CD14-positive monocyte (primary cell): ENCODE measurements at regions not wholly inside any gene's neighbourhood (a gene's known extent, or its start where the extent isn't known, plus 50 kb on each side); places are given as distances from the start of the nearest gene placed in this dataset.
"Not testable (repeated sequence)": the region's sequence is repeated elsewhere in the genome, so short reads cannot be mapped to it uniquely, and the experiment has no call there.

ENCODE experiments used
- DNase-seq, 3 donors: peaks; one replicate each; pipeline ENCODE4 v3.0.0-alpha.2; 2011 to 2022
- H2AFZ ChIP-seq: 2 replicates; pipeline ENCODE4 v1.6.0; 2012; ENCODE audit warnings: mild to moderate bottlenecking, low read depth, low read length, inconsistent platforms; ENCODE audit not compliant: insufficient read depth, poor library complexity, severe bottlenecking
- H3K27ac ChIP-seq, 2 donors: 1 replicate in 1 of 2; 2 replicates in 1 of 2; pipeline ENCODE4 v1.5.1; 2012 to 2013; ENCODE audit warnings: low read length in 2 of 2, control low read depth in 1 of 2, inconsistent platforms in 1 of 2, low read depth in 1 of 2, mild to moderate bottlenecking in 1 of 2
- H3K27me3 ChIP-seq, 2 donors: one replicate each; pipeline versions ENCODE4 v1.6.0 to v1.6.1; 2011 to 2013; ENCODE audit warnings: low read length in 2 of 2; ENCODE audit not compliant: control insufficient read depth in 2 of 2, insufficient read depth in 2 of 2
- H3K36me3 ChIP-seq, 2 donors: replicated peaks in 1 of 2; 1 replicate in 1 of 2; 2 replicates in 1 of 2; pipeline versions ENCODE4 v1.5.1 to v1.6.1; 2012 to 2013; ENCODE audit warnings: low read length in 2 of 2, control low read depth in 1 of 2, inconsistent platforms in 1 of 2, mild to moderate bottlenecking in 1 of 2; ENCODE audit not compliant: insufficient read depth in 2 of 2, control insufficient read depth in 1 of 2
- H3K4me1 ChIP-seq, 2 donors: 1 replicate in 1 of 2; 2 replicates in 1 of 2; pipeline versions ENCODE4 v1.5.1 to v1.6.1; 2012 to 2013; ENCODE audit warnings: low read length in 2 of 2, control low read depth in 1 of 2, inconsistent platforms in 1 of 2, mild to moderate bottlenecking in 1 of 2, moderate library complexity in 1 of 2; ENCODE audit not compliant: insufficient read depth in 2 of 2, control insufficient read depth in 1 of 2
- H3K4me2 ChIP-seq: replicated peaks from 2 replicates; pipeline ENCODE3; 2012; ENCODE audit warnings: low read length, moderate library complexity, mild to moderate bottlenecking; ENCODE audit not compliant: poor library complexity, severe bottlenecking; ENCODE audit errors: extremely low read depth
- H3K4me3 ChIP-seq, 3 experiments: fragments of 200-600 bp in 1 of 3; sonication (generic) in 1 of 3; replicated peaks in 1 of 3; 1 replicate in 2 of 3; 2 replicates in 1 of 3; pipeline ENCODE4 v1.5.1; 2011 to 2013; ENCODE audit warnings: low read length in 3 of 3, mild to moderate bottlenecking in 3 of 3, control low read depth in 2 of 3, low read depth in 2 of 3, inconsistent platforms in 1 of 3, moderate library complexity in 1 of 3
- H3K79me2 ChIP-seq: 2 replicates; pipeline ENCODE4 v1.6.0; 2012; ENCODE audit warnings: mild to moderate bottlenecking, control low read depth, inconsistent platforms, low read length, moderate library complexity; ENCODE audit not compliant: insufficient read depth
- H3K9ac ChIP-seq: 2 replicates; pipeline ENCODE4 v1.6.0; 2017; ENCODE audit warnings: low read length, mild to moderate bottlenecking; ENCODE audit not compliant: insufficient read depth, poor library complexity, severe bottlenecking
- H3K9me3 ChIP-seq, 2 donors: replicated peaks in 1 of 2; 1 replicate in 1 of 2; 2 replicates in 1 of 2; pipeline versions ENCODE4 v1.5.1 to v1.6.1; 2012 to 2013; ENCODE audit warnings: low read length in 2 of 2, control low read depth in 1 of 2; ENCODE audit not compliant: control insufficient read depth in 1 of 2, insufficient read depth in 1 of 2
- H4K20me1 ChIP-seq: 2 replicates; pipeline ENCODE4 v1.6.0; 2012; ENCODE audit warnings: mild to moderate bottlenecking, low read length, control low read depth, moderate library complexity; ENCODE audit not compliant: insufficient read depth
- H3K27ac Mint-ChIP-seq, 7 donors: one replicate each; pipeline ENCODE4 v1.8.0; 2020; ENCODE audit warnings: mild to moderate bottlenecking in 7 of 7, mixed read lengths in 7 of 7, moderate library complexity in 6 of 7, inconsistent platforms in 2 of 7
- H3K27me3 Mint-ChIP-seq, 3 donors: one replicate each; pipeline ENCODE4 v1.8.0; 2021 to 2022; ENCODE audit warnings: low read depth in 3 of 3, mild to moderate bottlenecking in 3 of 3, mixed read lengths in 3 of 3, moderate library complexity in 3 of 3, inconsistent platforms in 1 of 3
- H3K36me3 Mint-ChIP-seq, 2 donors: one replicate each; pipeline ENCODE4 v1.8.0; 2020; ENCODE audit warnings: mixed read lengths in 2 of 2, inconsistent platforms in 1 of 2, mild to moderate bottlenecking in 1 of 2
- H3K4me1 Mint-ChIP-seq: one replicate; pipeline ENCODE4 v1.8.0; 2020; ENCODE audit warnings: mild to moderate bottlenecking, mixed read lengths
- H3K4me3 Mint-ChIP-seq, 2 donors: one replicate each; pipeline ENCODE4 v1.8.0; 2020; ENCODE audit warnings: mild to moderate bottlenecking in 2 of 2, mixed read lengths in 2 of 2, moderate library complexity in 1 of 2
- H3K9me3 Mint-ChIP-seq, 7 donors: one replicate each; pipeline ENCODE4 v1.8.0; 2020 to 2022; ENCODE audit warnings: mixed read lengths in 7 of 7, mild to moderate bottlenecking in 6 of 7, moderate library complexity in 6 of 7, inconsistent platforms in 2 of 7
- CTCF ChIP-seq: fragments of 200-600 bp; IDR thresholded peaks from one replicate; pipeline ENCODE4 v1.8.0; 2022; ENCODE audit warnings: antibody characterized with exemption, mild to moderate bottlenecking
- whole genome bisulfite sequencing: methylation state at CpG from one replicate; pipeline ENCODE4 v1.1.5; 2013; ENCODE audit warnings: missing lambda C conversion rate; ENCODE audit not compliant: insufficient coverage; 5-methylcytosine and 5-hydroxymethylcytosine counted together
- intact Hi-C, 2 donors: fragments of 100-400 bp; cut with micrococcal nuclease; formaldehyde crosslinking; loops; one replicate each; pipeline versions ENCODE4 v1.15.0 to v1.15.1; 2023

- intact Hi-C loops = no loop called here
- Histone ChIP-seq H3K4me3 (no peak overlapping the region), H3K27me3 (peaks cover 0 to 19% of the 10 kb centered on the region in 2 donors), H3K9ac (peak overlapping the region; percentile 38), H3K36me3 (no peaks in the 10 kb centered on the region), H3K4me1 (peaks cover 15 to 19% of the 10 kb centered on the region in 2 donors), H3K79me2 (no peaks in the 10 kb centered on the region), H4K20me1 (no peaks in the 10 kb centered on the region), H2AFZ (peak overlapping the region; percentile 71), H3K27ac (peak overlapping the region in 1 of 2 donors; percentile 22), H3K4me2 (no peak overlapping the region), H3K9me3 (peaks cover 0 to 17% of the 10 kb centered on the region in 2 donors)
- Mint-ChIP-seq H3K27ac (peak overlapping the region in 5 of 7 donors; percentile 5 to 65 (median 54)), H3K36me3 (no peaks in the 10 kb centered on the region), H3K4me1 (peaks cover 28% of the 10 kb centered on the region), H3K27me3 (peaks cover 16 to 44% (median 30%) of the 10 kb centered on the region in 3 donors), H3K4me3 (peak overlapping the region; percentile 28 to 81), H3K9me3 (peaks cover 15 to 22% (median 17%) of the 10 kb centered on the region in 7 donors)
- 34% methylated on average over 7 of the region's 8 CpGs for WGBS
- peak; percentile 25 to 77 (median 46) for DNase-seq
- no peak for TF ChIP-seq CTCF
Measured at GRCh38 chr15:22253676-22254408, 173.5 kb downstream of the OR4M2 start.

GRCh38 chr15:22254409-22255045, 174.2 kb downstream of the OR4M2 start:
- H3K9me3 ChIP-seq = peaks cover 0 to 24% of the 10 kb centered on the region in 2 donors
- peak in 1 of 3 donors; percentile 38 for DNase-seq
- H2AFZ ChIP-seq = peak overlapping the region; percentile 71
- H3K36me3 ChIP-seq, intact Hi-C loops, H4K20me1 ChIP-seq, H3K4me3 ChIP-seq, H3K36me3 Mint-ChIP-seq, H3K79me2 ChIP-seq: not testable (repeated sequence)
- H3K4me1 Mint-ChIP-seq = peaks cover 28% of the 10 kb centered on the region
- H3K9me3 Mint-ChIP-seq = peaks cover 15 to 24% (median 19%) of the 10 kb centered on the region in 7 donors
- H3K4me1 ChIP-seq = peaks cover 15 to 19% of the 10 kb centered on the region in 2 donors
- H3K27ac Mint-ChIP-seq = peak overlapping the region in 5 of 7 donors; percentile 0 to 65 (median 54)
- no CpG with 5 or more reads among the region's 14 CpGs for WGBS
- peak overlapping the region; percentile 34 for H3K4me2 ChIP-seq
- peak overlapping the region in 1 of 2 donors; percentile 81 for H3K4me3 Mint-ChIP-seq
- H3K27me3 Mint-ChIP-seq = peaks cover 17 to 49% (median 32%) of the 10 kb centered on the region in 3 donors
- peak overlapping the region; percentile 38 for H3K9ac ChIP-seq
- H3K27me3 ChIP-seq = peaks cover 0 to 19% of the 10 kb centered on the region in 2 donors
- H3K27ac ChIP-seq = peak overlapping the region in 1 of 2 donors; percentile 22

GRCh38 chr15:22255606-22256005, 175.3 kb downstream of the OR4M2 start:
- H3K27ac ChIP-seq, H3K36me3 ChIP-seq, H3K9ac ChIP-seq, H2AFZ ChIP-seq, DNase-seq, H3K36me3 Mint-ChIP-seq, H3K4me3 ChIP-seq, H3K4me2 ChIP-seq, intact Hi-C loops, H3K27ac Mint-ChIP-seq, H3K79me2 ChIP-seq, H4K20me1 ChIP-seq: not testable (repeated sequence)
- peaks cover 15 to 19% of the 10 kb centered on the region in 2 donors for H3K4me1 ChIP-seq
- Mint-ChIP-seq H3K4me1 (peaks cover 25% of the 10 kb centered on the region), H3K4me3 (peak overlapping the region in 1 of 2 donors; percentile 37), H3K9me3 (peaks cover 15 to 24% (median 19%) of the 10 kb centered on the region in 7 donors), H3K27me3 (peaks cover 17 to 50% (median 31%) of the 10 kb centered on the region in 3 donors)
- WGBS = 100% methylated on average over 2 of the region's 7 CpGs
- peaks cover 0 to 19% of the 10 kb centered on the region in 2 donors for H3K27me3 ChIP-seq
- peaks cover 0 to 24% of the 10 kb centered on the region in 2 donors for H3K9me3 ChIP-seq
